ENCODE measurements at regions not wholly inside any gene's neighbourhood (a gene's known extent, or its start where the extent isn't known, plus 50 kb on each side); places are given as distances from the start of the nearest gene placed in this dataset.

DNA sequence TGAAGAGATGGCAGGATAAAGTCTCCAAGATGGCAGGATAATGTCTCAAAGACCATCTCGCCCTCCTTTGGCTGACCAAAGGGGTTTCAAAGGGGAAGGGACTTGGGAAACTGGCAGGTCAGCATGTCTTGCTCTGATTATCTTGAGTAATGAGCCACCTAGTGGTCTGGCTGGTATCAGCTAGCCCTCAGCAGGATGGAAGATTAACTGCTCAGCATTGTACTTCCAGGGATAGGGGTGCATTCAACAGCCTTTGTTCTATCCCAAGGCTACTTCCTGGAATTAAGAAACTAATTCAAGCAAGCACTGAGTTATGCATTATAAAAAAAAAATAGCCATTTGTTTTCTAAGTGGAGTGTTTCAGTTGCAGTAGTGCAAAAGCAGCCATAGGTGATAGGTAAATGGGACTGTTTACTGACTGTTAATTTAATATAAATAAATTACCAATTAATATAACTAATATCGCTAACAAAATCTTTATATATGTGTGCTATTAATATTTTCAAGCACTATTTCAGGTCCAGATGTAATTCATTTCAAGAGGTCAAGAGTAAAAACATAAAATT, 555.5 kb downstream of the CDH9 start:
- intact Hi-C loops (cut with DNase I): no loop called here
- WGBS, 4 donors: 31 to 51% (median 43%) methylated on average over 2 of the region's 2 CpGs

DNA sequence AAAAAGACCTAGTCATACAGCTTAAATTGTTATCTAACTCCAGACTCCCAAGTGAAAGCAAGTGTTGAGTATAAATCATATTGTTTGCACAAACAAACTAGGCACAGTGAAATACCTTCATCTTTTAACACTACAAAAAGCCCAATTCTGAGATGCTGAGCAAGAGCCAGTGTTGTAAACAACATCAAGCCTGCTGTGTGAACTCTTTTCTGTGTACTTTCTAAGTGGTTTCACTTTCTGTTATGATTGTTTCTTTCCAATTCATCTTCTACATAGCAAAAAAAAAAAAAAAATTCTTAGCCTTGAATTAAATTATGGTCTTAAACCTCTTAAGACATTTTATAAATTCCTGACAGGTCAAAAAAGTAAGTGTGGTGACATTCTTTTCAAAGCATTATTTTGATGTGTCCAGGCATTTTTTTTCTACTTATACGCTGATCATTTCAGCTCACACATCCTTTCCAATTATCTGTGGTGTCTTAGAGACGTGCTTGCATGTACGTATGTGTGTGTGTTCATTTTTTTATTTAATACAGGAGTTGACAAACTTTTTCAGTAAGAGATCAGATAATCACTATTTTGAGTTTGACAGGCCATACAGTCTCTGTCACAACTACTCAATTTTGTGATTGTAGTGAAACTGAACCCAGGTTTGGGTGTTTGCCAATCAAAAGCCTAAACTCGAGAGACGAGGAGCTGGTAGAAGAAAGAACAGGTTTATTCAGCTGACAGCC, 556.1 kb downstream of the CDH9 start:
- TF ChIP-seq, protein P1, sequence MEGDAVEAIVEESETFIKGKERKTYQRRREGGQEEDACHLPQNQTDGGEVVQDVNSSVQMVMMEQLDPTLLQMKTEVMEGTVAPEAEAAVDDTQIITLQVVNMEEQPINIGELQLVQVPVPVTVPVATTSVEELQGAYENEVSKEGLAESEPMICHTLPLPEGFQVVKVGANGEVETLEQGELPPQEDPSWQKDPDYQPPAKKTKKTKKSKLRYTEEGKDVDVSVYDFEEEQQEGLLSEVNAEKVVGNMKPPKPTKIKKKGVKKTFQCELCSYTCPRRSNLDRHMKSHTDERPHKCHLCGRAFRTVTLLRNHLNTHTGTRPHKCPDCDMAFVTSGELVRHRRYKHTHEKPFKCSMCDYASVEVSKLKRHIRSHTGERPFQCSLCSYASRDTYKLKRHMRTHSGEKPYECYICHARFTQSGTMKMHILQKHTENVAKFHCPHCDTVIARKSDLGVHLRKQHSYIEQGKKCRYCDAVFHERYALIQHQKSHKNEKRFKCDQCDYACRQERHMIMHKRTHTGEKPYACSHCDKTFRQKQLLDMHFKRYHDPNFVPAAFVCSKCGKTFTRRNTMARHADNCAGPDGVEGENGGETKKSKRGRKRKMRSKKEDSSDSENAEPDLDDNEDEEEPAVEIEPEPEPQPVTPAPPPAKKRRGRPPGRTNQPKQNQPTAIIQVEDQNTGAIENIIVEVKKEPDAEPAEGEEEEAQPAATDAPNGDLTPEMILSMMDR (IDR thresholded peaks at IDR 0.05): no peak
- no peak for TF ChIP-seq POLR2A (IDR thresholded peaks at IDR 0.05)
- Histone ChIP-seq H3K36me3 (replicated peaks in 1 of 2) (no peaks in the 10 kb centered on the region), H3K4me1 (replicated peaks in 1 of 2) (no peaks in the 10 kb centered on the region), H3K27ac (no peak overlapping the region), H3K9me3 (replicated peaks in 1 of 3) (no peaks in the 10 kb centered on the region), H3K27me3 (no peaks in the 10 kb centered on the region), H3K4me3 (peak overlapping the region in 1 of 4 donors; percentile 65)
- intact Hi-C loops (cut with DNase I): no loop called here
- WGBS, 4 donors: 58 to 62% (median 59%) methylated on average over 5 of the region's 5 CpGs
- DNase-seq: no peak

More for the DNA sequence above, 555.5 kb downstream of the CDH9 start:
- TF ChIP-seq, protein P1 (IDR thresholded peaks at IDR 0.05): peak; percentile 28 to 62 (median 48)
- no peak for TF ChIP-seq POLR2A (IDR thresholded peaks at IDR 0.05)
- Histone ChIP-seq H3K9me3 (replicated peaks in 1 of 3) (no peaks in the 10 kb centered on the region), H3K4me3 (peak overlapping the region in 1 of 4 donors; percentile 65), H3K27ac (no peak overlapping the region), H3K27me3 (no peaks in the 10 kb centered on the region), H3K4me1 (replicated peaks in 1 of 2) (no peaks in the 10 kb centered on the region), H3K36me3 (replicated peaks in 1 of 2) (no peaks in the 10 kb centered on the region)
- DNase-seq: peak; percentile 27 to 63 (median 40)

DNA sequence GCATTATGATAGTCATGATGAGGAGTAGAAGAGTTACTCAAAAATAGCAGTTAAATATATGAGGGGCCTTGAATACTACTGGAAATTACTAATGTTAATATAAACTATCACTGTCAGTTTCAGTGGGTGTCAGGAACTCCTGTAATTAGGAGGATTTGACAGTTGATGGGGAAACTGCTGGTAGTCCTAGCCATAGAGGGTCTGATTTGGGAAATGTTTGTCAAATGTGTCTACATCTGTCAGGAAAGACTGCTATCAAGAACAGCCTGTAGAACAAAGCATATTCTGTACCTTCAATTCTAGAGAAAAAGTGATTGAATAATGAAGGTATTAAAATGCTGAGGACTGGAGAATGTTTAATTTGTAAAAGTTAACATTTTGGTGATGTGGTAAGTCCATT, 567.9 kb downstream of the CDH9 start:
- Histone ChIP-seq H3K4me3 (no peak overlapping the region), H3K4me1 (replicated peaks in 1 of 2) (no peaks in the 10 kb centered on the region), H3K36me3 (replicated peaks in 1 of 2) (no peaks in the 10 kb centered on the region), H3K27ac (no peak overlapping the region), H3K9me3 (replicated peaks in 1 of 3) (no peaks in the 10 kb centered on the region), H3K27me3 (no peaks in the 10 kb centered on the region)
- TF ChIP-seq POLR2A (IDR thresholded peaks at IDR 0.05): no peak
- TF ChIP-seq, protein P1 (IDR thresholded peaks at IDR 0.05): no peak
- intact Hi-C loops (cut with DNase I): no loop called here
- DNase-seq: no peak

DNA sequence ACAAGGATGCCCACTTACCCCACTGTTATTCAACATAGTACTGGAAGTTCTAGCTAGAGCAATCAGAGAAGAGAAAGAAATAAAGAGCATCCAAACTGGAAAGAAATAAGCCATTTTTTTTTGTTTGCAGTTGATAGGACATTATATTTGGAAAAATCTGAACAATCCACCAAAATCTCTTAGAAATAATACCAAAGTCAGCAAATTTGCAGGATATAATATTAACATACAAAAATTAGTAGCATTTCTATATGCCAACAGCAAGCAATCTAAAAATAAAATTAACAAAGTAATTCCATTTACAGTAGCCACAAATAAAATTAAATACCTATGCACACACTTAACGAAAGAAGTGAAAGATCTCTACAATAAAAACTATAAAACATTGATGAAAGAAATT, 599.3 kb downstream of the CDH9 start:
- H3K27ac ChIP-seq: no peak overlapping the region
- 62 to 91% (median 76%) methylated on average over 1 of the region's 1 CpG for WGBS, 4 donors
- H3K4me1 ChIP-seq (replicated peaks in 1 of 2): no peaks in the 10 kb centered on the region
- intact Hi-C loops (cut with DNase I): no loop called here
- DNase-seq: no peak
- no peak for TF ChIP-seq POLR2A (IDR thresholded peaks at IDR 0.05)
- TF ChIP-seq, protein P1 (IDR thresholded peaks at IDR 0.05): no peak
- no peaks in the 10 kb centered on the region for H3K9me3 ChIP-seq (replicated peaks in 1 of 3)
- H3K36me3 ChIP-seq (replicated peaks in 1 of 2): no peaks in the 10 kb centered on the region
- no peak overlapping the region for H3K4me3 ChIP-seq
- H3K27me3 ChIP-seq: no peaks in the 10 kb centered on the region
